ENCODE measurements at regions not wholly inside any gene's neighbourhood (a gene's known extent, or its start where the extent isn't known, plus 50 kb on each side); places are given as distances from the start of the nearest gene placed in this dataset.

GRCh38 chr1:25082995-25083394 lies 149.3 kb downstream of the SYF2 start:
- H3K27me3 ChIP-seq (ENCODE audit: control insufficient read depth, low read length) = peaks cover 8% of the 10 kb centered on the region
- no peaks in the 10 kb centered on the region for H3K9me2 ChIP-seq (replicated peaks; ENCODE audit: control insufficient read depth, low read length)
- TF ChIP-seq CTCF (IDR thresholded peaks at IDR 0.05; ENCODE audit: low read depth, low read length, poor library complexity, severe bottlenecking) (no peak), EZH2phosphoT487 (IDR thresholded peaks at IDR 0.05; ENCODE audit: borderline replicate concordance, low read length) (no peak)
- H3K4me1 ChIP-seq (ENCODE audit: control insufficient read depth, low read length) = peaks cover 8% of the 10 kb centered on the region
- no peaks in the 10 kb centered on the region for H3K79me2 ChIP-seq (ENCODE audit: control insufficient read depth, low read length)
- H3K36me3 ChIP-seq (ENCODE audit: control insufficient read depth, low read length) = no peaks in the 10 kb centered on the region
- no peak overlapping the region for H3K4me3 ChIP-seq (ENCODE audit: low read length)
- H3F3A ChIP-seq (ENCODE audit: control insufficient read depth, insufficient read depth) = no peaks in the 10 kb centered on the region
- no peaks in the 10 kb centered on the region for H3K9me3 ChIP-seq (ENCODE audit: control insufficient read depth, insufficient read depth, low read length)
- no peak overlapping the region for H3K27ac ChIP-seq (ENCODE audit: low read depth, low read length)
- no peaks in the 10 kb centered on the region for H4K20me1 ChIP-seq (ENCODE audit: control insufficient read depth, insufficient read depth, low read depth, low read length)
- no peak overlapping the region for H3K4me2 ChIP-seq (ENCODE audit: low read length)

DNA sequence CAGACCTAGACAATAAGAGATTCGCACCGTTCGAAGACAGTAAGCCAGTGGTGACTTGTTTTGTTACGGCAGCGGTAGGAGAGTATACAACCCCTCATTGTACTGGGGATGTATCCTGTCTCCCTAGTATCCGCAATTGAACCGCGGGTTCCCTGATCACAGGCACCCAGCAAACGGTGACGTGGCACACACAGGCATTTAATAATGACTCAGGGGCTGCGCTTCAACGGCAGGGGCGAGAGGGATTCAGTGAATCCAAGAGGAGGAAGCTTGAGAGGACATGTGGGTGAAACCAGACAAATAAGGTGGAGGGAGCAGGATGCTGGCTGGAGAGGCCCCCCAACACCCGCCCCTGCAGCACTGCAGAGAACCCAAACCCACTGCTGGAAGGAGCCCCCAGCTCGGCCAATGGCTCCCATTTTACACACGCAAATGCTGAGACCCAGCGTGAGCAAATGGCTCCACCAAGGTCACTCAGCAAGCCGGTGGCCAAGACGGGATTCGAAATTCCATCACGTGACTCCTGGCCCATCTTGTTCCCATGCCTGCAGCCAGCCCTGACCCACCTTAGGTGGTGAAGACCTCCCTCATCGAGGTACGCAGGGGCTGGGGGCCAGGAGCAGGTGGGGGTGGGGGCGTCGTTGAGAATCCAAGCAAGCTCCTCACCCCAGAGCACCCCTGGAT lies 149.9 kb downstream of the SYF2 start:
- no peaks in the 10 kb centered on the region for H3K9me2 ChIP-seq (replicated peaks; ENCODE audit: control insufficient read depth, low read length)
- H3K4me3 ChIP-seq (ENCODE audit: low read length) = no peak overlapping the region
- H3K27ac ChIP-seq (ENCODE audit: low read depth, low read length) = no peak overlapping the region
- H3K79me2 ChIP-seq (ENCODE audit: control insufficient read depth, low read length) = no peaks in the 10 kb centered on the region
- peaks cover 5% of the 10 kb centered on the region; the same call in 1 of the 2 replicates for H3K4me1 ChIP-seq (ENCODE audit: control insufficient read depth, low read length)
- H3K27me3 ChIP-seq (ENCODE audit: control insufficient read depth, low read length) = peaks cover 8% of the 10 kb centered on the region
- H3K36me3 ChIP-seq (ENCODE audit: control insufficient read depth, low read length) = no peaks in the 10 kb centered on the region
- TF ChIP-seq EZH2phosphoT487 (IDR thresholded peaks at IDR 0.05; ENCODE audit: borderline replicate concordance, low read length) = no peak
- TF ChIP-seq CTCF (IDR thresholded peaks at IDR 0.05; ENCODE audit: low read depth, low read length, poor library complexity, severe bottlenecking) = no peak
- H3K9me3 ChIP-seq (ENCODE audit: control insufficient read depth, insufficient read depth, low read length) = no peaks in the 10 kb centered on the region
- H4K20me1 ChIP-seq (ENCODE audit: control insufficient read depth, insufficient read depth, low read depth, low read length) = no peaks in the 10 kb centered on the region
- H3K4me2 ChIP-seq (ENCODE audit: low read length) = no peak overlapping the region
- H3F3A ChIP-seq (ENCODE audit: control insufficient read depth, insufficient read depth) = no peaks in the 10 kb centered on the region

DNA sequence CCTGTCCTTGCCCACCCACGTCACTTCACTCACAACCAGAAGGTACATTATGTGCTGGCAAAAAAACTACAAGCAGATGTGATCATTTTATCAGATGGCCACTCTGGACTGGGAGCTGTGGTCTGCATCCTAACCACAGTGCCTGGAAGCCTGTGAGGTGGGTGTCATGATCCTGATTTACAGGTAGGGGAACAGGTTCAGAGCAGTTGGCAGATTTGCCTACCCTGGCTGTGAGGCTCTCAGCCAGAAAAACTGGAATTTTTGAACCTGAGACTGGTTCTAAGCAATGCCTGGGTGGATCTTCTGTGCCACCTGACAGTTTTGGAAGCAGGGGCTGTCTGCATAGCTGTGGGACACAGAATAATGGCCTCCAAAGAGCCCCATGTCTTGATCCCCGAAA lies 150.8 kb downstream of the SYF2 start:
- H3K27me3 ChIP-seq (ENCODE audit: control insufficient read depth, low read length) = peaks cover 13% of the 10 kb centered on the region
- no peaks in the 10 kb centered on the region for H3K79me2 ChIP-seq (ENCODE audit: control insufficient read depth, low read length)
- no peaks in the 10 kb centered on the region for H3F3A ChIP-seq (ENCODE audit: control insufficient read depth, insufficient read depth)
- no peak overlapping the region for H3K4me3 ChIP-seq (ENCODE audit: low read length)
- no peaks in the 10 kb centered on the region for H4K20me1 ChIP-seq (ENCODE audit: control insufficient read depth, insufficient read depth, low read depth, low read length)
- H3K4me1 ChIP-seq (ENCODE audit: control insufficient read depth, low read length) = peaks cover 5% of the 10 kb centered on the region; the same call in 1 of the 2 replicates
- no peak for TF ChIP-seq EZH2phosphoT487 (IDR thresholded peaks at IDR 0.05; ENCODE audit: borderline replicate concordance, low read length)
- TF ChIP-seq CTCF (IDR thresholded peaks at IDR 0.05; ENCODE audit: low read depth, low read length, poor library complexity, severe bottlenecking) = no peak
- H3K4me2 ChIP-seq (ENCODE audit: low read length) = no peak overlapping the region
- H3K9me3 ChIP-seq (ENCODE audit: control insufficient read depth, insufficient read depth, low read length) = no peaks in the 10 kb centered on the region
- H3K27ac ChIP-seq (ENCODE audit: low read depth, low read length) = no peak overlapping the region
- no peaks in the 10 kb centered on the region for H3K36me3 ChIP-seq (ENCODE audit: control insufficient read depth, low read length)
- no peaks in the 10 kb centered on the region for H3K9me2 ChIP-seq (replicated peaks; ENCODE audit: control insufficient read depth, low read length)

All from DOHH2 (cell line).